ENCODE measurements at regions not wholly inside any gene's neighbourhood (a gene's known extent, or its start where the extent isn't known, plus 50 kb on each side); places are given as distances from the start of the nearest gene placed in this dataset.

DNA sequence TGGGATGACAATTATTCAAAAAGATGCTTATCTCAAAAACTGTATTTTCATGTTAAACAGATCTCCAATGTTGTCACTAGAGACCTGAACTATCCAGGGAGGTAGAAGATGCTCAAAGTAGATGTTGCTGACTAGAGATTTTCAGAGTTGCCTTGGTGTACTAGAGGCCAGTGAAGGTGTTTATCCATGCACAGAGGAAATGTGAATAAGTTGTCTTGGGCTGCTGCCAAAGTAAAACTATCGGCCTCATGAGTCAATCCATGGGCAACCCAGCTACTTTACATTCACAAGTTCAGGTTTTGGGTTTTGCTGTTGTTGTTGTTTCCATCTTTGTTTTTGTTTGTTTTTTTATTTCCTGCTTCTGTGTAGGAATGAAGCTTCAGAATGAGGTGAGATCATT, 141.1 kb upstream of the RANBP3L start:
- Histone ChIP-seq H3K79me2 (ENCODE audit: control insufficient read depth, insufficient read depth, low read length) (no peaks in the 10 kb centered on the region), H2BK120ac (ENCODE audit: low read depth, low read length) (no peak overlapping the region), H3K79me1 (ENCODE audit: low read length) (no peaks in the 10 kb centered on the region), H2BK5ac (ENCODE audit: low read length) (no peak overlapping the region), H3K4ac (ENCODE audit: low read depth, low read length) (peak overlapping the region; percentile 64), H3K36me3 (ENCODE audit: control insufficient read depth, insufficient read depth, low read length) (no peaks in the 10 kb centered on the region), H2AK5ac (ENCODE audit: low read length) (no peak overlapping the region), H4K5ac (ENCODE audit: low read length) (no peak overlapping the region), H3K56ac (ENCODE audit: low read length) (no peak overlapping the region), H3K4me1 (ENCODE audit: control insufficient read depth, low read depth, low read length) (peaks cover 2% of the 10 kb centered on the region), H3K27me3 (ENCODE audit: insufficient read depth, low read length, poor library complexity) (no peaks in the 10 kb centered on the region), H3K4me2 (ENCODE audit: low read length) (no peak overlapping the region), H3K9ac (ENCODE audit: low read length) (no peak overlapping the region), H3K23ac (ENCODE audit: low read length) (no peak overlapping the region), H3K4me3 (ENCODE audit: low read length) (no peak overlapping the region), H4K8ac (ENCODE audit: low read depth, low read length) (no peak overlapping the region), H2BK15ac (replicated peaks; ENCODE audit: low read depth) (no peak overlapping the region), H3K18ac (ENCODE audit: low read length) (peak overlapping the region; percentile 63), H3K27ac (ENCODE audit: low read depth, low read length) (peak overlapping the region; percentile 48)
- DNase-seq: no peak
- WGBS (ENCODE audit: extremely low coverage, insufficient coverage, low lambda C conversion rate): no CpG with 5 or more reads among the region's 1 CpG

DNA sequence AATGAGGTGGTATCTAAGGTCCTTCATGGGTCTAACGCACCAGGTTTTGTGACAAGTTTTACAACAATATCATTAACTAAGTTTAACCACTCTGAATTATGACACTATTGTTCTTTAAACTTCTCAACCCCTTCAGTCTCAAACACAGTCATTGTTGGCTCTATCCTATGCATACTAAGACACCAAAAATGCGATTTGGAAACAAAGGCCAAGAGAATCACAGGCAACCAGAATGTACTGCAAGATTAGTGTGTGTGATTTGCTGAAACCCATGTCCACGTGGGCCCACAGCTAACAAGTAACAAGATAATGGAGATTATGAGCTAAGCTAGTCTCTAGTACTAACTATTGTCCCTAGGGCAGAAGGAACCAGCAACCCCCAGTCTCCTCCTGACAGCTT, 142.2 kb upstream of the RANBP3L start:
- H3K4ac ChIP-seq (ENCODE audit: low read depth, low read length): no peak overlapping the region
- H3K56ac ChIP-seq (ENCODE audit: low read length): no peak overlapping the region
- H3K18ac ChIP-seq (ENCODE audit: low read length): peak overlapping the region; percentile 13
- no peak overlapping the region for H2BK120ac ChIP-seq (ENCODE audit: low read depth, low read length)
- no peak overlapping the region for H4K8ac ChIP-seq (ENCODE audit: low read depth, low read length)
- H2BK5ac ChIP-seq (ENCODE audit: low read length): no peak overlapping the region
- H3K79me1 ChIP-seq (ENCODE audit: low read length): no peaks in the 10 kb centered on the region
- no peak for DNase-seq
- no peak overlapping the region for H3K23ac ChIP-seq (ENCODE audit: low read length)
- H2AK5ac ChIP-seq (ENCODE audit: low read length): no peak overlapping the region
- H3K4me1 ChIP-seq (ENCODE audit: control insufficient read depth, low read depth, low read length): peaks cover 2% of the 10 kb centered on the region
- H3K9ac ChIP-seq (ENCODE audit: low read length): no peak overlapping the region
- H2BK15ac ChIP-seq (replicated peaks; ENCODE audit: low read depth): no peak overlapping the region
- H3K4me2 ChIP-seq (ENCODE audit: low read length): no peak overlapping the region
- H3K4me3 ChIP-seq (ENCODE audit: low read length): no peak overlapping the region
- no peaks in the 10 kb centered on the region for H3K79me2 ChIP-seq (ENCODE audit: control insufficient read depth, insufficient read depth, low read length)
- H3K27me3 ChIP-seq (ENCODE audit: insufficient read depth, low read length, poor library complexity): no peaks in the 10 kb centered on the region
- no peak overlapping the region for H3K27ac ChIP-seq (ENCODE audit: low read depth, low read length)
- H3K36me3 ChIP-seq (ENCODE audit: control insufficient read depth, insufficient read depth, low read length): no peaks in the 10 kb centered on the region
- no peak overlapping the region for H4K5ac ChIP-seq (ENCODE audit: low read length)
- no CpG with 5 or more reads among the region's 3 CpGs for WGBS (ENCODE audit: extremely low coverage, insufficient coverage, low lambda C conversion rate)

DNA sequence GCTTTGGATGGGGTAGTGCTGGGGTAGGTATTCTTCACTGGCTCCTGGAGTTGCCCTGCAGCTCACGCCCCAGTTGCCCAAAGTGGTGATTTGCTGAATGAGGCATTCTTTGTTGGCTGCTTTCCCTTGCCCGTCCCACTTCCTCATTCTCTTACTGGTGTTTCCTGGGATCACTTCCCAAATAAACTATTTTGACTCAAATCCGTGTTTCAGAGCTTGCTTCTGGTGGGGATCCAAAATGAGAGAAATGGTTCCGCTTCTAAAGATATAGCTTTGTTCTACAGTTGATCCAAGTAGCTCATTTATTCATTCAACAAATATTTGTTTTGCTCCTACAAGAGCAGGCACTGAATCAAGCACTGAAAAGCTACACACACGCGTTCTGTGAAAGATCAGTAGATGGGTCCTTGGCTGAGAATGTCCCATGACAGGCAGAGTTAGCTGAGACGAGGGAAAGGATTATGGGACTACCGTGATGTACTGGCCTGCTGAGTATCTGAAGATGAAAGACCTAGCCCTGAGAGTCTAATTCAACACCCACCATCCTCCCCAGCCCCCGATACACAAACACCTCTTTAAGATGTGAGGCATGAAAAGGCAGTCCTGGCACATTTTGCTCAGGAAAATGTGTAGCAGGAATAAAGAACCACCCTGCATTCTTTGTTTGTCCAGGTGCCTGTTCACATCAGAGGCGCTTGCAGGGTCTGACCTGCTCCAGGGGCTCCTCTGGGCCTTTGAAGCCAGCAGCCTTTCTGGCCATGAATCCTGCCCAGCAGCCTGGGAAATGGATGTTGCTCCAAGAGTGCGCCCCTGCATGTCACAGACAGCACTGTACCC, 143.1 kb upstream of the RANBP3L start:
- Histone ChIP-seq H3K36me3 (ENCODE audit: control insufficient read depth, insufficient read depth, low read length) (no peaks in the 10 kb centered on the region), H3K9ac (ENCODE audit: low read length) (no peak overlapping the region)
- no peak for DNase-seq

DNA sequence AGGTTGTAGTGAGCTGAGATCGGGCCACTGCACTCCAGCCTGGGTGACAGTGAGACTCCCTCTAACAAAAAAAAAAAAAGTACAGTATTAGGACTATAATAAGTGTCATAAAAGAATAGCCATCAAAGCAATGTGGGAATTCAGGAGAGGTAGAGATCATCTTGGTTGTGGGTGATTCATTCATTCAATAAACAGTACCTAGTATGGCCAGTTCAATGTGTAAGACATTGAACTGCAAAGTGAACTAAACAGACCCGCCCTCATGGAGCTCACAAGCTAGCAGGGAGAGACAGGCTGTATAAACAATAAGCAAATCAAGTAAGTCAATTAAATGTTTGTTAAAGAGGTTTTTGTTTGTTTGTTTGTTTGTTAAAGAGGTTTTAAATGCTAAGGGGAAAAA, 146.1 kb upstream of the RANBP3L start:
- H3K4me2 ChIP-seq (ENCODE audit: low read length): no peak overlapping the region
- no peak overlapping the region for H2AK5ac ChIP-seq (ENCODE audit: low read length)
- no peak overlapping the region for H3K4ac ChIP-seq (ENCODE audit: low read depth, low read length)
- no peak overlapping the region for H3K9ac ChIP-seq (ENCODE audit: low read length)
- H3K18ac ChIP-seq (ENCODE audit: low read length): no peak overlapping the region
- no peak overlapping the region for H4K8ac ChIP-seq (ENCODE audit: low read depth, low read length)
- H3K23ac ChIP-seq (ENCODE audit: low read length): no peak overlapping the region
- H3K27ac ChIP-seq (ENCODE audit: low read depth, low read length): no peak overlapping the region
- H3K4me3 ChIP-seq (ENCODE audit: low read length): no peak overlapping the region
- no peak overlapping the region for H2BK120ac ChIP-seq (ENCODE audit: low read depth, low read length)
- H4K5ac ChIP-seq (ENCODE audit: low read length): no peak overlapping the region
- no peaks in the 10 kb centered on the region for H3K79me2 ChIP-seq (ENCODE audit: control insufficient read depth, insufficient read depth, low read length)
- no peak for DNase-seq
- H3K4me1 ChIP-seq (ENCODE audit: control insufficient read depth, low read depth, low read length): peaks cover 1% of the 10 kb centered on the region
- no peak overlapping the region for H2BK15ac ChIP-seq (replicated peaks; ENCODE audit: low read depth)
- H3K27me3 ChIP-seq (ENCODE audit: insufficient read depth, low read length, poor library complexity): no peaks in the 10 kb centered on the region
- H2BK5ac ChIP-seq (ENCODE audit: low read length): no peak overlapping the region
- WGBS (ENCODE audit: extremely low coverage, insufficient coverage, low lambda C conversion rate): no CpG with 5 or more reads among the region's 2 CpGs
- no peaks in the 10 kb centered on the region for H3K79me1 ChIP-seq (ENCODE audit: low read length)
- no peaks in the 10 kb centered on the region for H3K36me3 ChIP-seq (ENCODE audit: control insufficient read depth, insufficient read depth, low read length)
- no peak overlapping the region for H3K56ac ChIP-seq (ENCODE audit: low read length)

More for the DNA sequence above, 143.1 kb upstream of the RANBP3L start:
- H2BK15ac ChIP-seq (replicated peaks; ENCODE audit: low read depth): no peak overlapping the region
- no peaks in the 10 kb centered on the region for H3K27me3 ChIP-seq (ENCODE audit: insufficient read depth, low read length, poor library complexity)
- H3K56ac ChIP-seq (ENCODE audit: low read length): no peak overlapping the region
- H4K5ac ChIP-seq (ENCODE audit: low read length): no peak overlapping the region
- no peak overlapping the region for H3K27ac ChIP-seq (ENCODE audit: low read depth, low read length)
- H3K4me2 ChIP-seq (ENCODE audit: low read length): no peak overlapping the region
- H2BK5ac ChIP-seq (ENCODE audit: low read length): no peak overlapping the region
- no peaks in the 10 kb centered on the region for H3K79me2 ChIP-seq (ENCODE audit: control insufficient read depth, insufficient read depth, low read length)
- peaks cover 2% of the 10 kb centered on the region for H3K4me1 ChIP-seq (ENCODE audit: control insufficient read depth, low read depth, low read length)
- H3K79me1 ChIP-seq (ENCODE audit: low read length): no peaks in the 10 kb centered on the region
- H4K8ac ChIP-seq (ENCODE audit: low read depth, low read length): no peak overlapping the region
- no peak overlapping the region for H3K4ac ChIP-seq (ENCODE audit: low read depth, low read length)
- H3K4me3 ChIP-seq (ENCODE audit: low read length): no peak overlapping the region
- H3K18ac ChIP-seq (ENCODE audit: low read length): peak overlapping the region; percentile 24
- H2AK5ac ChIP-seq (ENCODE audit: low read length): no peak overlapping the region
- H3K23ac ChIP-seq (ENCODE audit: low read length): no peak overlapping the region
- WGBS (ENCODE audit: extremely low coverage, insufficient coverage, low lambda C conversion rate): no CpG with 5 or more reads among the region's 11 CpGs
- no peak overlapping the region for H2BK120ac ChIP-seq (ENCODE audit: low read depth, low read length)

DNA sequence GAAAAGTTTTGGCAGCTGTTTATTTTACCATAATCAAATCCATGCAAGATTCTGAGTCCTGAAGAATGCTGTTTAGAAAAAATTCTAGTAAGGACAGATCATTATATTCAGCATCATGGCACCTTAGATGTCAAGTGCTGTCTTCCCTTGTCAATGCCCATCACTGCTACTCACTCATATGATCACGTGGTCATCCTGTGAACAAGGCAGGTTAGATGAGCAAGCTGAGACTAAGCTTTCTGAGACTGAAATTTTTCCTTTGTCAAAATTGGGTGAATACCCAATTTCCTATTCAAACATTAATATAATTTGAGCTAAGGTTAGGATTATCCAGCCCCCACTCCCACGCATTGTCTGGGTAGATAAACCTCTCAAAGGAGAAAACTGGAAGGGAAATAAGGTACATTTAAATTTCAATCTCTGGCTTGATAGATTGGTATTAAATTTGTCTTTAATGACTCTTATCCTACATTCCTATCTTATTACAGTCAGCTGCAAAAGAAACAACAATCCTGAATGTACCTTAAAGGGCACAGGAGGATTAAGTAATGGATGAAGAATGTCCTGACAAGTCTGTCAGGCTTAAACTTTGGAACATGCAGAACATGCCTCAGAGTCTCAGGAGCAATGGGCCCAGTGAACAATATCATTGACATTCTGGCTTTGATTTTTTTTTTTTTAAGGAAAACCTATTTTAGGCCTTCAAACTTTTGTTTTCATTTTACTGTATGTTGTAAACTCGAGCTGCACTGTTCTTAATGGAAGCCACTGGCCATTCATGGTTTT, 148.7 kb upstream of the RANBP3L start:
- H3K27ac ChIP-seq (ENCODE audit: low read depth, low read length): no peak overlapping the region
- H2AK5ac ChIP-seq (ENCODE audit: low read length): no peak overlapping the region
- H2BK120ac ChIP-seq (ENCODE audit: low read depth, low read length): no peak overlapping the region
- no peaks in the 10 kb centered on the region for H3K79me1 ChIP-seq (ENCODE audit: low read length)
- no peaks in the 10 kb centered on the region for H3K4me1 ChIP-seq (ENCODE audit: control insufficient read depth, low read depth, low read length)
- no peaks in the 10 kb centered on the region for H3K79me2 ChIP-seq (ENCODE audit: control insufficient read depth, insufficient read depth, low read length)
- WGBS (ENCODE audit: extremely low coverage, insufficient coverage, low lambda C conversion rate): no CpG with 5 or more reads among the region's 3 CpGs
- no peaks in the 10 kb centered on the region for H3K27me3 ChIP-seq (ENCODE audit: insufficient read depth, low read length, poor library complexity)
- no peak overlapping the region for H2BK15ac ChIP-seq (replicated peaks; ENCODE audit: low read depth)
- H3K18ac ChIP-seq (ENCODE audit: low read length): no peak overlapping the region
- H4K5ac ChIP-seq (ENCODE audit: low read length): no peak overlapping the region
- H4K8ac ChIP-seq (ENCODE audit: low read depth, low read length): no peak overlapping the region
- no peak overlapping the region for H3K56ac ChIP-seq (ENCODE audit: low read length)
- no peak overlapping the region for H3K4me3 ChIP-seq (ENCODE audit: low read length)
- H3K9ac ChIP-seq (ENCODE audit: low read length): no peak overlapping the region
- H3K23ac ChIP-seq (ENCODE audit: low read length): no peak overlapping the region
- no peak for DNase-seq
- H3K36me3 ChIP-seq (ENCODE audit: control insufficient read depth, insufficient read depth, low read length): no peaks in the 10 kb centered on the region
- no peak overlapping the region for H2BK5ac ChIP-seq (ENCODE audit: low read length)
- H3K4ac ChIP-seq (ENCODE audit: low read depth, low read length): no peak overlapping the region
- H3K4me2 ChIP-seq (ENCODE audit: low read length): no peak overlapping the region

Data from mesendoderm (in vitro differentiated cells).